MM.1S (cell line): ENCODE measurements at regions not wholly inside any gene's neighbourhood (a gene's known extent, or its start where the extent isn't known, plus 50 kb on each side); places are given as distances from the start of the nearest gene placed in this dataset.

ENCODE experiments used
- EZH2 ChIP-seq: fragments of 300-600 bp; sonication (generic); optimal IDR thresholded peaks from 2 replicates; pipeline ENCODE3; 2017; ENCODE audit warnings: low read depth, mild to moderate bottlenecking, antibody characterized with exemption, low read length, mixed read lengths
- EZH2phosphoT487 ChIP-seq: fragments of 300-600 bp; sonication (generic); IDR thresholded peaks from 2 replicates; pipeline ENCODE4 v1.6.1; 2018; ENCODE audit warnings: antibody characterized with exemption, low read length
- TF ChIP-seq, protein P1 (sequence below): fragments of 300-600 bp; sonication (generic); IDR thresholded peaks from 2 replicates; pipeline ENCODE4 v1.5.1; 2016; ENCODE audit warnings: antibody characterized with exemption, low read length, mixed read lengths

- TF ChIP-seq, protein P1, sequence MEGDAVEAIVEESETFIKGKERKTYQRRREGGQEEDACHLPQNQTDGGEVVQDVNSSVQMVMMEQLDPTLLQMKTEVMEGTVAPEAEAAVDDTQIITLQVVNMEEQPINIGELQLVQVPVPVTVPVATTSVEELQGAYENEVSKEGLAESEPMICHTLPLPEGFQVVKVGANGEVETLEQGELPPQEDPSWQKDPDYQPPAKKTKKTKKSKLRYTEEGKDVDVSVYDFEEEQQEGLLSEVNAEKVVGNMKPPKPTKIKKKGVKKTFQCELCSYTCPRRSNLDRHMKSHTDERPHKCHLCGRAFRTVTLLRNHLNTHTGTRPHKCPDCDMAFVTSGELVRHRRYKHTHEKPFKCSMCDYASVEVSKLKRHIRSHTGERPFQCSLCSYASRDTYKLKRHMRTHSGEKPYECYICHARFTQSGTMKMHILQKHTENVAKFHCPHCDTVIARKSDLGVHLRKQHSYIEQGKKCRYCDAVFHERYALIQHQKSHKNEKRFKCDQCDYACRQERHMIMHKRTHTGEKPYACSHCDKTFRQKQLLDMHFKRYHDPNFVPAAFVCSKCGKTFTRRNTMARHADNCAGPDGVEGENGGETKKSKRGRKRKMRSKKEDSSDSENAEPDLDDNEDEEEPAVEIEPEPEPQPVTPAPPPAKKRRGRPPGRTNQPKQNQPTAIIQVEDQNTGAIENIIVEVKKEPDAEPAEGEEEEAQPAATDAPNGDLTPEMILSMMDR: no peak
- no peak for TF ChIP-seq EZH2
- TF ChIP-seq EZH2phosphoT487: no peak
Measured at GRCh38 chr12:40534828-40535227, 157.4 kb upstream of the CNTN1 start.
